ENCODE measurements at regions not wholly inside any gene's neighbourhood (a gene's known extent, or its start where the extent isn't known, plus 50 kb on each side); places are given as distances from the start of the nearest gene placed in this dataset.

DNA sequence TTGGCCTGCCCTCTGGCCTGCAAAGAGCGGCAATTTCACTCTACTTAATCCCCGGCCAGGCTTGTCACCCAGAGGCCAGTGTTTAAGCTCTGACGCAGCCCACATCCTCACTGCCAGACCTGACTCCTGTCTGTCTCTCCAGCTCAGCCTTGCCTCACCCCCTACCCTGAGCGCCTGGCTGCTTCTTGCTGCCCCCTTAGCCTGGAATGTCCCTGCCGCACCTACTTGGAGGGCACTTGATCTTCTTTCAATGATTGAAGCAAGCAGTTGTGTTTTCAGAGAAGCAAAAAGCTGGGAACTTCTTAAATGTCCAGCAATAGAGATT is 87.4 kb upstream of the ZBTB40 start:
- 0 out of 2 replicates have a peak, but pooled peaks cover 5% of the 10 kb centered on the region for H4K20me1 ChIP-seq (ENCODE audit: insufficient read depth, low read length)
- no peak overlapping the region for H3K9ac ChIP-seq (ENCODE audit: low read depth, low read length)
- no peaks in the 10 kb centered on the region for H3K9me3 ChIP-seq (ENCODE audit: insufficient read depth, low read length, severe bottlenecking)
- H3K36me3 ChIP-seq (ENCODE audit: insufficient read depth, low read length) = no peaks in the 10 kb centered on the region
- H3K79me2 ChIP-seq (ENCODE audit: insufficient read depth, low read length) = no peaks in the 10 kb centered on the region
- H2AFZ ChIP-seq (ENCODE audit: low read depth, low read length) = no peak overlapping the region
- H3K4me2 ChIP-seq (ENCODE audit: insufficient read depth, low read length) = no peak overlapping the region
- TF ChIP-seq EZH2 (IDR thresholded peaks at IDR 0.05; ENCODE audit: borderline replicate concordance, low read depth, low read length, severe bottlenecking) = no peak
- TF ChIP-seq CTCF (IDR thresholded peaks at IDR 0.05; ENCODE audit: borderline replicate concordance, extremely low read depth, low read length, poor library complexity, severe bottlenecking) = no peak
- H3K27ac ChIP-seq (ENCODE audit: low read length) = no peak overlapping the region
- H3K27me3 ChIP-seq (ENCODE audit: insufficient read depth, low read length, poor library complexity) = peaks cover 19% of the 10 kb centered on the region
- no peak for ATAC-seq (ENCODE audit: insufficient read depth, low read depth)
- H3K4me1 ChIP-seq (ENCODE audit: insufficient read depth, low read length) = no peaks in the 10 kb centered on the region
- no peak overlapping the region for H3K4me3 ChIP-seq (ENCODE audit: low read depth in 1 of 2, low read length in 2 of 2)
- no peak for DNase-seq

DNA sequence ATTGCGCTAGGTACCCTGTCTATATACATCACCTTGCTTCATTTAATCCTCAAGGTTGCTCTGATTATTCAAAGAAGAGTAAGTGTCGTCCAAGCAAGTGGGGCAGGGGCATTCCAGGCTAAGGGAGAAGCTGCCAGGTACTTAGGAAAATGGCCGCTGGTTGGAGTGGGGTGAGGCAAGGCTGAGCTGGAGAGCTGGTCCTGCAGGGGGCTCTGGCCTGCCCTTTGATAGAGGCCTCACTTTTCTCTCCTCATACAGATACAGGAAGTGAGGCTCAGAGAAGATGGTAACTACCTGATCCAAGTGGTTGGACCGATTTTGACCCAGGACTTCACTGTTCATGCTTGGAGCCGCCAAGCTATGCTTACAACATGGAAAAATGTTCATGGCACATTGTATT is 86.9 kb upstream of the ZBTB40 start:
- peaks cover 8% of the 10 kb centered on the region; the same call in 1 of the 2 replicates for H4K20me1 ChIP-seq (ENCODE audit: insufficient read depth, low read length)
- no peak overlapping the region for H3K4me2 ChIP-seq (ENCODE audit: insufficient read depth, low read length)
- H3K36me3 ChIP-seq (ENCODE audit: insufficient read depth, low read length) = no peaks in the 10 kb centered on the region
- no peak overlapping the region for H2AFZ ChIP-seq (ENCODE audit: low read depth, low read length)
- no peaks in the 10 kb centered on the region for H3K4me1 ChIP-seq (ENCODE audit: insufficient read depth, low read length)
- H3K9ac ChIP-seq (ENCODE audit: low read depth, low read length) = no peak overlapping the region
- no peaks in the 10 kb centered on the region for H3K9me3 ChIP-seq (ENCODE audit: insufficient read depth, low read length, severe bottlenecking)
- no peak overlapping the region for H3K27ac ChIP-seq (ENCODE audit: low read length)
- H3K4me3 ChIP-seq (ENCODE audit: low read depth in 1 of 2, low read length in 2 of 2) = no peak overlapping the region
- DNase-seq = no peak
- TF ChIP-seq CTCF (IDR thresholded peaks at IDR 0.05; ENCODE audit: borderline replicate concordance, extremely low read depth, low read length, poor library complexity, severe bottlenecking) (no peak), EZH2 (IDR thresholded peaks at IDR 0.05; ENCODE audit: borderline replicate concordance, low read depth, low read length, severe bottlenecking) (no peak)
- no peak for ATAC-seq (ENCODE audit: insufficient read depth, low read depth)
- H3K27me3 ChIP-seq (ENCODE audit: insufficient read depth, low read length, poor library complexity) = peaks cover 23% of the 10 kb centered on the region
- no peaks in the 10 kb centered on the region for H3K79me2 ChIP-seq (ENCODE audit: insufficient read depth, low read length)

DNA sequence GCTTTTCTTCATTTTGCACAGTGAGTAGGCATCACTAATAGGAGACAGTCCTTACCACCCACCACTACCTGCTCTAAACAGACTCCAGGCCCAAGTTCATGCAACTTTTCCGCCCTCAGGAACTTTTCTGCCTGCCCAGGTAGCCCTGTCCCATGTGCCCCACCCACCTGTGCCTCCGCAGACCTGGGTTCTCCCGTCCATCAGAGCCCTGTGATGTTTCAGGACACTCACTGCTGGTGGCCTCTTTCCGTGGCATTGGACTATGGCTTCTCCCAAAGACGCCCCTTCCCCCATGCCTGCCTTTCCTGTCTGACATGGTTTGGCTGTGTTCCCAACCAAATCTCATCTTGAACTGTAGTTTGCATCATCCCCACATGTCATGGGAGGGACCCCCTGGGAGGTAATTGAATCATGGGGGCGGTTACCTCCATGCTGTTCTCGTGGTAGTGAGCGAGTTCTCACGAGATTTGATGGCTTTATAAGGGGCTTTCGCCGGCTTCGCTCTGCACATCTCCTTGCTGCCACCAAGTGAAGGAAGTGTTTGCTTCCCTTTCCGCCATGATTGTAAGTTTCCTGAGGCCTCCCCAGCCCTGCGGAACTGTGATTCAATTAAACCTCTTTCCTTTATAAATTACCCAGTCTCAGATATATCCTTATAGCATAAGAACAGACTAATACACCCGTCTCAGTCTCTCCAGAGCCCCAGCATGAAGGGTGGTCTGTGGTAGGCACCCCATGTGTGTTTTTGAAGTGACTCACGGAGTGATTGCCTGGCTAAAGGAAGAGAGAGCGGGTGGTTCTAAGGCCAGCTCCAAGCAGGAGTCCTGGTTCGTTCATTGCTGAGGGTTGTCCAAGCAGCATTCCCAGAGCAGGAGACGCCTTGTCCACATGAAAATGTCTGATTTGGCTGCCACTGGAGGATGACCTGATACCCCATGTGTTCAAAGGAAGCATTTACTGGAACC is 86.0 kb upstream of the ZBTB40 start:
- H4K20me1 ChIP-seq (ENCODE audit: insufficient read depth, low read length) = peaks cover 8% of the 10 kb centered on the region; the same call in 1 of the 2 replicates
- peaks cover 26% of the 10 kb centered on the region for H3K27me3 ChIP-seq (ENCODE audit: insufficient read depth, low read length, poor library complexity)
- ATAC-seq (ENCODE audit: insufficient read depth, low read depth) = no peak
- no peak overlapping the region for H3K9ac ChIP-seq (ENCODE audit: low read depth, low read length)
- H3K79me2 ChIP-seq (ENCODE audit: insufficient read depth, low read length) = no peaks in the 10 kb centered on the region
- no peak for DNase-seq
- TF ChIP-seq CTCF (IDR thresholded peaks at IDR 0.05; ENCODE audit: borderline replicate concordance, extremely low read depth, low read length, poor library complexity, severe bottlenecking) = no peak
- no peak for TF ChIP-seq EZH2 (IDR thresholded peaks at IDR 0.05; ENCODE audit: borderline replicate concordance, low read depth, low read length, severe bottlenecking)
- no peak overlapping the region for H3K4me3 ChIP-seq (ENCODE audit: low read depth in 1 of 2, low read length in 2 of 2)
- H3K9me3 ChIP-seq (ENCODE audit: insufficient read depth, low read length, severe bottlenecking) = no peaks in the 10 kb centered on the region
- H3K4me1 ChIP-seq (ENCODE audit: insufficient read depth, low read length) = no peaks in the 10 kb centered on the region
- H3K4me2 ChIP-seq (ENCODE audit: insufficient read depth, low read length) = no peak overlapping the region
- H3K36me3 ChIP-seq (ENCODE audit: insufficient read depth, low read length) = no peaks in the 10 kb centered on the region
- H2AFZ ChIP-seq (ENCODE audit: low read depth, low read length) = no peak overlapping the region
- H3K27ac ChIP-seq (ENCODE audit: low read length) = no peak overlapping the region
